ENCODE measurements at regions not wholly inside any gene's neighbourhood (a gene's known extent, or its start where the extent isn't known, plus 50 kb on each side); places are given as distances from the start of the nearest gene placed in this dataset.
A peak's percentile ranks its signal among the peaks of the same experiment; 100 is the strongest.

DNA sequence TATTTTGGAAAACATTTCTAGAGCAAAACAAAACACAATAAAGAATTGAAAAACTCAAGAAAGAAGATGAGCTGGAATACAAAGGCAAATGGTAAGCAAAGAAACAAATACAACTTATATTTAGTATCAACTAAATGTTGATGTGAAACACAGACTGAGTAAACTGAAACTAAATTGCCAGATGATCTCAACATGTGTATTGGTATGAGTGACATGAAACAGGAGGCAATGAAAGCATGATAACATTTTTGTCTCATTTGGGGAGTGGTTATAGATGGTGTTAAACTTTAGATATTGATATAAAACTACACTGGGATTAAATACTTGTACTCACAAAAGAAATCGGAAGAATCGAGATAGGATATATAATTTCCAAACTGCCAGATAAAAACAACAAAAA lies 805.6 kb upstream of the CXADR start:
- DNase-seq, result no peak

DNA sequence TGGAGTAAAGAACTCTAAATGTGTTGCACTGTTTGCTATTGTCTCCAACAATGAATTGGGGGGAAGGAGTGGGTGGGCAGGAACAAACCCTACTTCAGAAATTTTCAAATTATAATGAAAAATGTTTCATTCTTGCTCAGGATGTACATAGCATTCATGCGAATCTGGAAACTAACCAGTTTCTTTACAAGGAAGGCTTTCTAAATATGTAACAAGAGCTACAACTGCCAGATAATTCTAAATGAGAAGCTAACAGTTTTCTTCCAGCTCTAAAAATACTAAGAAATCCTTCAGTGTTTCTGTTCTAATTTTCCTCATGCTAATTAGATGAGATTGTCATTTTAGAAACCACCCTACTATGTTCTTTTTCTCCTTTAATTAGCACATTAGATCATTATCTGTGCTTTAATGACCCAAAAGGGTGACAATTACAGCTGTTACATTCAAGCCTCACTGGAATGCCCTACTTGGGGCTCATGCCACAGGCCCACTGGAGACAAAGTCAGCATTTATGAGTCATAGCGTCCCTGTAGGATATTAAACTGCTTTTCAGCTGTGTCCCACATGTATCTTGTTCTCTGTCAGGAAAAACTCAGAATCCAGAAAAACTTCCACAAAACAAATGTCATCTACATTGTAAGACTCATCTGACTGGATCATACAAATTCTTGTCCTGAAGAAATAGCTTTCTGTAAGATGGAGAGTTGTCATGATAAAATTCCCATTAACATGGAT lies 804.6 kb upstream of the CXADR start:
- no peak for DNase-seq

DNA sequence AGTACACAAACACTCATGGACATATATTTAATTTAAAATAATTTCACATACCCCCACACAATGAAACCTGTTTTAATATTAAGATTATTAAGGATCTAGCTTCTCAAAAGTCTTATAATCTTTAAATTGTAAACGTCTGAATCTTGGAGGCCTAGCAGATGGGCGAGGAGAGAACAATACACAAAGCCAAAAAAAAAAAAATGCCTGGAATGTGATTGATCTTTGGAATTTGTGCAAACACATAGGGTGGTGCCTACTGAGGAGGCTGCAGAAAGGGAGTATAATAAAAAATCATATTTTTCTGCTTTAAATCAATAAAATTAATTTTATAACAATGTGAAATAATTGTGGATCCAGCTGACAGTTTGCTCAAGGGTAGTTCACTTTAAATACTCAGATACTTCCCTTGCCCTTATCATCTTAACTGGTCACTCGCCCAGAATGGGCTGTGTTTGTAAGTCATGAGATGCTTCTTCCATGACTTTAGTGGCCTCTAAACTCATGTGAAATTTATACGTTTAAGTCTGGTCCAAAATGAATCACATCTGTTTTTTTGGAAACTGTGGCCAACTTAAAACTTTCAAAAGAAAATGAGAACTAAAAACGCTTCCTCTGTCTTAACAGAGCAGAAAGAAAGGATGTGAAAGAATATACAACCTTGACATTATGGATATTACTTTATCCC lies 802.8 kb upstream of the CXADR start:
- DNase-seq, result no peak

DNA sequence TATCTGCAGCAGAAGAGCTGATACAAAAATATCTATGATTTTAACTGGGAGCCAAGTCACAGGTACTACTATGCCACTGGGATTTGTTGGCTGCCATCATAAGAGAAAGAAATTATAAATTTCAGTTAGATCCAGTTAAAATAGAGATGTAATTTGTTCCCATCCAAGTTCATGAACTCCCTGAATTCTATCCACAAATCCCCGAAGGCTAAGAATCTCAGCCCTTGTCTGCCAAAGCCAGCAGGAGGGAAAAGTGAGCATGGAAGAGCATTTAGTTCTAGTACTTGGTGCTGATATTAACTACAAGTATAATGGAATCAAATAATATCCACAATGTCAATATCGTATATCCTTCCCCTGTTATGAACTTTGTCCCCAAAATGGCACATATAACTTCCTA lies 801.1 kb upstream of the CXADR start:
- no peak for DNase-seq

DNA sequence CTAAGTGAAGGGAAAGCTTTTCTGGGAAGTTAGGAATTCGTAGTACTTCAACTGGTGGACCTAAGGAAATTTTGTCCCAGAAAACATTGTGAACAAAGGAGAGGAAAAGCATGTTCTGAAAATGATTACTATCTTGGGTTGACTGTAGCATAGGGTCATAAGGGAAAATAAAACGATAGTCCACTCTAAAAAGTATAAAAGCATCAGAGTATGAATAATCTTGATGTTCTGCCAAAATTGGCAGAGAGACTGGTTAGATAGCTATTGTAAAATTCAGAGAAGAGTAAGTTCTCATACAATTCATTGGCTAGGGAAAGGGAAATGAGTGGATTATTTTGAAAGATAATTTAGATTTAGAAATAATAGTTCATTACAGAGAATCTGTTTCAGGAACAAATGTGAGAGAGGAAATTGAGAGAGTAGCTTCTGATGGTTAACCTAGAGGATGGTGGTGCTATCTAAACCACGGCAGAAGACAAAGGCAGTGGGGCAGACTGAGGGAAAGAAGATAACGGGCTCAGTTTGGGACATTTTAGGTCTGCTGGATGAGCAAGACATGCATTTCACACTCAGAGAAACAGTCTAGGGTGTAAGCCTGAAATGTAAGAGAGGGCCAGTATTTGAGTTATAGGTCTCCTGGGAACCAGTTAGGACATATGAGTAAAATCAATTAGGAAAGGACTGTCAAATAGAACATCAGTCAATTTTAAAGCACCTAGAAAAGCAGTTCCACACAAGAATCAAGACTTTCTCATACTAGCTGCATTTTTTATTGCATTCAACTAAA lies 799.3 kb upstream of the CXADR start:
- no peak for DNase-seq

DNA sequence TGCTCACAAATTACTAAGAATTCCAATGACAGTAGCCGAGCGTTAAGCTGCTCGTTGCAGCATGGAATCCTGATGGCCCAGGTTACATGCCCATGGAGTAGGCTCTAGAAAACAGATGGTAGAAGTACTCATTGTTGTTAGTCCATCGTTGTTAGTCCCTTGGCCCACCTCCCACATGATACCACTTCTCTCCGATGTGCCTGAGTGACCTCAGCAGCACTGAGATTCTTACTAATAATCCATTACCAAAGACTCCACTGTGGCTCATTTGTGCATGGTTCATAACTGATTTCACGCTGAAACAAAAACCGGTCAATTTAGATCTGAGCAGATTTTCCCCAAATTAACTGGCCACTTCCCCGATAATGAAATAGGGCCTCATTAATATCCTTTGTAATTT lies 772.3 kb upstream of the CXADR start:
- DNase-seq, result no peak

DNA sequence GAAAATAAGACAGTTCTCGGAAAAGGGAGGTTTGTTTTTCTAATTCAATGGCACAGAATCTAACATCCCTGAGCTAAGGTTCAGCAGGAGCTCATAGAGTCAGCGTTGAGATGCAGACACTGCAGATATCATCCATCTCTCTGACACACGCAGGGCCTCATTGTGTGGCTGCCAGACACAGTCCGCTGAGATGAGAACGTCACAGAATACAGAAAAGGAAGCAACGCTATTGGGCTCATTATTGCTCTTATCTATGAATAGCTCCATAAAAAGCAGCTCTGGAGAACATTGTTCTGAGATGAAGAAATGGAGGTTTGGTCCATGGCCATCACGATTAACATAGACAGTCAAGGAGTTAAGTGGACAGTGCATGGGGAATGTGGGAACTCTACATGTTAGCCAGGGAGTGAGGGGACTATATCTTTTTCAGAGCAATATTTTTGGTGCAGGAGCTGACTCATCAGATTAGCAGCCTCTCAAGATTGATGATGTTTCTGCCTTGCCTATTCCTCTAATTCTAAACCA lies 771.6 kb upstream of the CXADR start:
- no peak for DNase-seq

DNA sequence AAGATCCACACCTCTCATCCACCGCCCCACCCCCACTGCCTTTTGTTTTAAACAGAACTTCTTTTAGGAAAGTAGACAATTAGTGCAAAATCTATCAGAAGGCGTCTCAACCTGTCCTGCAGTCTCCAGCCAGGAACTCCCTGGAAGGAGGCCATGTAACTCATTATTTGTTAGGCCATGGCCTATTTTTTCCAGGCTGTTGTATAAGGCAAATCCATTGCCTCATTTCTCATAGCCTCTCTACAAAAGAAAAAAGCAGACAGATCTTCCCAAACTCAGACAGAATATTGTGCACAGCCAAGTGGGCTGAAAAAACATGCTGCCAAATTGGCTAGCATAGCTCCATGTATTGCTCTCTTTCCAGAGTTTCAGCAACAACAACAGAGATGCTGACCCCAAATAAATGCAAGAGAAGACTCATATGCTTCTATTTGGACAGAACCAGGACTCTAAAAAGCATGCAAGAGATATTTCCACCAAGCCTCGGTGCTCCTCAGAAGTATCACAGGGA lies 770.7 kb upstream of the CXADR start:
- no peak for DNase-seq

DNA sequence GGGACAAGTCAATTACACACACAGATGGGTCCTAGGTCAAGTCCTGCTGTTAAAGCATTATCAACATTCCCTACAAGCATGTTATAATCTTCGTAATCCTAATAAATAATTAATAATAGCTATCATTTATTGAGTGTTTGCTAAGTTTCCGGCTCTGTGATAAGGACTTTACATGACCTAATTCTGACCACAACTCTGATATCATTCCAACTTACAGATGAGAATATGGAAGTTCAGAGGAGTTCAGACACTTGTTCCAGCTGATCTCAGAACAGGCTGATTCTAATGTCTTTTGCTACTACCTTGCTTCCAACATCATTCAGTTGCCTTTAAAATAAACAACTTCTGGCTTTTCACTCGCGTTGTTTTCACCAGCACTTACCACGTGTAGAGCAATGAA lies 770.1 kb upstream of the CXADR start:
- DNase-seq, result no peak

DNA sequence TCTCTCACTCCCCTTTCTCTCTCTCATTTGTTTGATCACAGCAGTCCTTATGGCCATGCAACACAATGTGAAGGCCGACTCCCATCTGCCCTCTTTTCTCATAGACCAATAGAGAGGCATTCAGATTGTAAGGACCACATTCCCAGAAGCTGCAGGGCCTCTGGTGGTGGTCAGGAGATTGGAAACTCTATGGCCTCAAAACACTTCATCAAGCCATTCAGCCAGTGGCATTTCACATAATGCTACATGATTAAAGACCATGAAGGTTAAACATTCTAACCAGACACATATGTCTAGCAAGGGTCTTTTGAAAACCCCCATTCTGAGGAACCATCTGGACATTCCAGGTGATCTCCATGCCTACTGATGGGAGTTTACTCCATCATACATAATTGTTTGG lies 769.5 kb upstream of the CXADR start:
- DNase-seq, result no peak

DNA sequence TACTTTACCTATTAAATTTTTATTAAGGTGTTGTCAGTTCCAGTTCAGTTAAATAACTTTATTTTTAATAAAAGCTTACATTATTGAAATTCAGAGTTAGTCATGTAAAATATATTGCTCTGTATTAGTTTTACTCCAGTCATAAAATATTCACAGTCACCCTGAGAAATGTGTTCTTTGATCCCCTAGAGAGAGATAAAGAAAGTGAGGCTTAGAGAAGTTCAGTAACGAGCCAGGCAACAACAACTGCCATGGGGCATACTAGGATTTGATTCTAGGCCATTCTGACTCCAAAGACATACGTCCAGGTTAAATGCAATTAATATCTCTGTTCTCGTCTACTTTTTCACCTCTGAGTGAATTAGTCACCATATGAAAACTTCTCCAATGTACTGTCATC lies 761.9 kb upstream of the CXADR start:
- no peak for DNase-seq

DNA sequence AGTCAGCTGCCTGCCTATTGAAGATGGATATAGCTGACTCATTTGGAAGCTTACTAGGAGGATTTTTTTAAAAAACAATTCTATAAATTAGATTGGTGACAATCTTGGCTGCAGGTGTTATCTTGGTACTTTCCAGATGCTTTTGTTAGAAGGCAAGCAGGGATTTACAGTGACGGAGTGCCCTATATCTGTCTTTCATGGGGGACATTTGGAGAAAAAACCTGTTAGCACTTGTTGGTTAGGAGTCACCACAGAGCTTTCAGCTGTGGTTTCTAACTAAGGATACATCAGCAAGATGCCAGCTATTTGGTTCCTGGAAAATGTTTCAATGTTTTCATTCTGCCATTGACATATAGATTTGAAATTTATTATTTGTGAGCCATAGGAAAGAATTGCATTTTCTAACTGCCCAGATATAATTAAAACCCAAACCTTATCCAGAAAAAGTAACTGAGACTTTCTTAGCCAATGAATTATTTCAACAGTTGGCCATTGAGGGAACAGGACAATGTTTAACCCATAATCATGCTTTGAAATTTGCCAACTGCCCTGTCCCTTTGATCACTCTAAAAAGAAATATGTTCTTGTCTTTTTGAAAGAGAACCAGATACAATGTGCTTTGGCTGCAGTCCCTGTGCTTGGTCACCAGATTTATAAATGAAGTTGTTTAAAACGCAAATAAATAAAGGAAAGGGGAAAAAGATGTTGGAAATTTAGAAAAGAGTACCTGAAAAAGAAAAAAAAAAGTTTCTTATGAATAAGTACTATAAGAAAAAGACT lies 761.0 kb upstream of the CXADR start:
- DNase-seq, result no peak

DNA sequence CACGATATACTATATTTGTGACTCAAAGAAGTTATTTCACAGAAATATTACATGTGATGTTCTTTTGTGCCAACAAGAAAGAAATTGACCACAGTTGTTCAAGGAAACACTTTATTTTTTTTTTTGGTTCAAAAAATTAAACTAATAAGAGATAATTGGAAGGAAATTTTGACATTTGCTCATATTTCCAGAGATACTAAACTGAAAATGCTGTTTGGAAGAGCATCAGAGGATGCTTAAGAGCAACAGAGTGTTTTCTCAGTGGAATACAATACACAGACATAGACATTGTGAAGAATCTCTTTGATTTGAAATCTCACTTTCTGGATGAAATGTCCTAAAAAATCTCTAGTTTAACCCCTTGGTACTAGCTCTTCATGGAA lies 760.4 kb upstream of the CXADR start:
- DNase-seq, result no peak

DNA sequence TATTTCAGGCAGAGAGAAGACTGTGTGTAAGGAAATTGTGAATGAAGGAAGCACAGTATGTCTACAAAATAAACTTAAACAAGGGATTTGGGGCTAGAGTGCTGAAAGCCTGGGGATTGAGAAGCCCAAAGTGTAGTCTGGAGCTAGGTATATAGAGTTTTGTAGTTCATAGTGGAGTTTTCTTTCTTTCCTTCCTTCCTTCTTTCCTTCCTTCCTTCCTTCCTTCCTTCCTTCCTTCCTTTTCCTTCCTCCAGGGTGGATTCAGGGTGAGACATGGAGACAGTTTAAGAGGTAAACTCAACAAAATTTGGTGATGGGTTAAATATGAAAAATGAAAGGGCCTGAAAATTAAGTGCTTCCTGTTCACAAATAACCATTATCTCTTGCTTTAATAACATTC lies 757.8 kb upstream of the CXADR start:
- no peak for DNase-seq

DNA sequence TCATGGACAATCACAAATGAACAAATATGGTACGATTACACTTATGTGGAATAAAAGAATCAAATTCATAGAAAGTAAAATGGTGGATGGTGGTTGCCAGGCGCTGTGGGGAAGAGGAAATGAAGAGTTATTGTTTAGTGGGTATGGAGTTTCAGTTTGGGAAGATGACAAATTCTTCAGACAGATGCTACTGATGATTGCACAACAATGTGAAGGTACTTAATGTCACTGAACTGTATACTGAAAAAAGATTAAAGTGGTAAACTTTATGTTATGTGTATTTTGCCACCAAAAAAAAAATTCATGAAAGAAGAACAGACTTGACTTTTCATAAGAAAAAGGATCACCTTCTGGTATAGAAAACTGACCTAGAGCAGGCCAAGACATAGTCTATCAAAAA lies 745.6 kb upstream of the CXADR start:
- DNase-seq, result no peak

DNA sequence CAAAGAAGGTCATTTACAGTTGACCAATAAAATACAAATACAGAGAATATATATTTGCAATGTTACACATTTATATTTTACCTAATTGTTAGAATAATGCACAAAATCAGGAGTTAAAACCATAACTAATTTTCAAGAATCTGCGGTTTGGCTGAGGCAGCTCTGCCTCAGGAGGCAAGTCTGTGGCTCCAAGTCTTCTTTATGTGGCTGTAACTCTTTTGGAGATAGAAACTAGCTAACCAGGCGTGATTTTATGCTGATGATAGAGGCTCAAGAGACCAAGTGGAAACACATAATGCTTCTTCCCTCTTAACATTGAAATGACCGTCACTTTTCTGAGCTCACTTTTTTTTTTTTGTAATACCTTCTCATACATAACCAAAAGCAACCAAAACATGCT lies 744.7 kb upstream of the CXADR start:
- no peak for DNase-seq

DNA sequence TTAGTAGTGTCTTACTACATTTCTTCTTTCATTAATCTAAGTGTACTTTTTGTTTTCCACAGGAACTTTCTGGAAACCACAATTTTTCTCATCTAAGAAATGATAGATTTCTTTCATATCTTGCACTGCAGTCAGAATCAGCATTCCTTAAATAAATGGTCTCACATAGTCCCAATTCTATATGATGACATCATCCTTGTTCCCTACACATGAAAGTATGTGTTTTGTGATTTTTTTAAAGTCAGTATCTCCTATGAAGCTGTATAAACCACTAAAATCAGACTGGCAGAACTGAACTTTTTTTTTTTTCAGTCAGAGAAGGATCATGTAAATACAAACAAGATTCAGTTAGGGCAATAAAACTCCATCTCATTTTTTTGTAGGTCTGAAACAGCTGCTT lies 742.6 kb upstream of the CXADR start:
- no peak for DNase-seq

DNA sequence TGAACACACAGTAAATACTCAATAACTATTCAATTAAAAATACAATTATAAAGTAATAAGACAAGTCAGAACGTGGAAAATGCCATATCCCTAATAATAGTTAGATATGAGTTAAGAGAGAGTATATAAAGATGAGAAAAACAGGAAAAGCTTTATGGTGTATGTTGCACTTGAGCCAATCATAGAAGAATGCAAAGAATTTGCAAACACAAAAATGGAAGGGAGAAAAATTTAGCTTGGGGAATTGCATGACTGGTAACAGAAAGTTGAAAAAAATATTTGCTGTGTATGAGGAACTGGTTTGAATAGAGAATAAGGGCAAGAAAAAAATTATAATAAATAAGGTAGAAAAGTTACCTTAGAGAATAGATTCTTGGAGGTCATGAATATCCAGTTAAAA lies 739.6 kb upstream of the CXADR start:
- DNase-seq, result no peak

DNA sequence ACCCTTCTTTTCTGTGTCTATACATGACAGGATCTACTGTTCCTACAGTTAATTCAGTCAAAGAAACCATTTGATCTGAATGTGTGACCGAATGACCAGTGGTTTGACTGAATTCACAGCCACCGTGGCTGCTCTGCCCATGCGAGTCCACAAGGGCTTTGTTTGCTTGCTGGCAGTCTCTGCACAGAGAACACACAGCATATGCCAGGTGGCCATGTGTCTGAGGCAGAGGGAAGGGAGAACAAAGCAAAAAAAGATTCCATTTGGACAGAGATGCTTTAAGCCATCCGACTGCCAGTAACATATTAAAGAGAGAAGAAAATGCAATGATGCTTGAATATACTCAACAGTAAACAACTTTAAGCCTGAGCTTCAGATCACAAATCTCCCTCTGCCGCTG lies 737.8 kb upstream of the CXADR start:
- peak in 1 of 2 experiments; percentile 1 for DNase-seq

DNA sequence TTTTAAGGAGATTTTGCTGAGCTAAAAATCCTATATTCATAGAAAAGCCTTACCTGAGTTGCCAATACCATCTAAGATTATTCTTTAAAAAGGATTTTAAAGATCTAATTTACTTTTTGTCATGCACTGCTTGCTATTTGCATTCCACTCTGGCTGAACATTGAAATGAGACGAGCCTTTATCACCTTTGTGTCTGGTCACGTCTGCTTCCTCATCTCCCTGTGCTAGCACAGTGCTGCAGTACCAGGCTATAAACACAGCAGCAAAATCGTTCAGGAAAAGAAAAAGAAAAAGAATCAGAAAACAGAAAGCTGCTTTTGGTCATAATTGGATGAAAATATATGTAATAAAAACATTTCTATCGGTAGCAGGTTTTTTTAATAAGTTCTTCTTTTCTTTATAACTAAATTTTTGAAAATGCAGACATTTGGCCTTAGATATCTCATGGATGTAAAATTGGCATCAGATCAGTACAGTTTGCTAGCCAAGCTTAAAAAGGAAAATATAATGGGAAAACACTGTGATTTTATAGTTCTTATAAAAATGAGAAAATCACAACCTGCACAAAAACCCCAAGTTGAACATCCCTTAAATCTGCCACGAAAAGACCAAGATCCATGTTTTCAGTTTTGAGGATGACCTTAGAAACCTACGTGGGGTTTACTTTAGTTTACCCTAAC lies 735.7 kb upstream of the CXADR start:
- DNase-seq, result no peak

DNA sequence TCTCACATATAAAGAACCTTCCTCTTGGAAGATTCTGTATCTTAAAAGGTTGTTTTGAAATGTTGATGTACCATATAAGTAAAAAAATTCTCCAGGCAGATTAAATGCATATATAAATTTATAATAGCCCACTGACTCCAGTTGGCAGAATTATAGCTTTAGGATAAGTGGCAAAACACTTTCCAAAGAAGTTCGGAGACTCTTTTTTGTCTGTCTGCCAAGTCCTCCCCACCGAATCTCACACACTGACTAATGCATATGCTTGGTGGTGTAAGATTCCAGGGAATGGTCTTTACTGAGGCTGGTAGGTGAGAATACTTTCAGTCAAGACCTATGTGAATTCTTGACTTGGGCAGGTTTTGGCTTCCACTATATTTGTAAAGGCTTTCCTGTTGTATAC lies 724.3 kb upstream of the CXADR start:
- no peak for DNase-seq

DNA sequence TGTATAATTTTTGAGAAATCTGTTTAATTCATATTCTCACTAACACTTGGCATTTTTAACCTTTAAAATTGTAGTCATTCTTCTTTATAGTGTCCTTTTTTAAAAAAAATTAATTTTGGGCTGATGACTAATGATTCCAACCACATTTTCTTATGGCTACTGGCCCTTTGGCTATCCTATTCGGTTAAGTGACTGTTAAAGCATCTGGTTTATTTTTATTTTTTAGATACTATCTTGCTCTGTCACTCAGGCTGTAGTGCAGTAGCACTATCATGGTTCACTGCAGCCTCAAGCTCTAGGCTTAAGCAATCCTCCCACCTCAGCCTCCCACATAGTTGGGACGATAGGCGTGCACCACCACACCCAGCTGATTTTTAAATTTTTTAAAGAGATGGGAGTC lies 723.2 kb upstream of the CXADR start:
- DNase-seq, result no peak

Measured in NCI-H1930 (cell line).